ENCODE measurements at regions not wholly inside any gene's neighbourhood (a gene's known extent, or its start where the extent isn't known, plus 50 kb on each side); places are given as distances from the start of the nearest gene placed in this dataset.

- H3K4me1 Mint-ChIP-seq = no peaks in the 10 kb centered on the region
- H3K36me3 Mint-ChIP-seq (ENCODE audit: insufficient read depth) = no peaks in the 10 kb centered on the region
- ATAC-seq (replicated peaks; ENCODE audit: extremely low read depth, poor library complexity, severe bottlenecking) (no peak), DNase-seq (ENCODE audit: low spot score in 2 of 2) (no peak)
- no peak overlapping the region for H3K27ac Mint-ChIP-seq (ENCODE audit: low read depth)
- H3K4me3 Mint-ChIP-seq = no peak overlapping the region
- H3K27me3 Mint-ChIP-seq = peaks cover 14% of the 10 kb centered on the region
- peaks cover 9% of the 10 kb centered on the region for H3K9me3 Mint-ChIP-seq
Measured at GRCh38 chr18:10085876-10086275, 172.1 kb downstream of the VAPA start.

- H3K27ac Mint-ChIP-seq (ENCODE audit: low read depth) = no peak overlapping the region
- no peaks in the 10 kb centered on the region for H3K36me3 Mint-ChIP-seq (ENCODE audit: insufficient read depth)
- DNase-seq (ENCODE audit: low spot score in 2 of 2) (no peak), ATAC-seq (replicated peaks; ENCODE audit: extremely low read depth, poor library complexity, severe bottlenecking) (no peak)
- H3K4me1 Mint-ChIP-seq = no peaks in the 10 kb centered on the region
- peaks cover 9% of the 10 kb centered on the region for H3K9me3 Mint-ChIP-seq
- H3K4me3 Mint-ChIP-seq = no peak overlapping the region
- peaks cover 22% of the 10 kb centered on the region for H3K27me3 Mint-ChIP-seq
Measured at GRCh38 chr18:10086458-10087210, 172.8 kb downstream of the VAPA start.

- Mint-ChIP-seq H3K9me3 (no peaks in the 10 kb centered on the region), H3K36me3 (ENCODE audit: insufficient read depth) (no peaks in the 10 kb centered on the region), H3K27me3 (peaks cover 31% of the 10 kb centered on the region), H3K4me1 (no peaks in the 10 kb centered on the region), H3K27ac (ENCODE audit: low read depth) (no peak overlapping the region), H3K4me3 (no peak overlapping the region)
- ATAC-seq (replicated peaks; ENCODE audit: extremely low read depth, poor library complexity, severe bottlenecking) (no peak), DNase-seq (ENCODE audit: low spot score in 2 of 2) (no peak)
Measured at GRCh38 chr18:10088734-10089133, 174.9 kb downstream of the VAPA start.

DNA sequence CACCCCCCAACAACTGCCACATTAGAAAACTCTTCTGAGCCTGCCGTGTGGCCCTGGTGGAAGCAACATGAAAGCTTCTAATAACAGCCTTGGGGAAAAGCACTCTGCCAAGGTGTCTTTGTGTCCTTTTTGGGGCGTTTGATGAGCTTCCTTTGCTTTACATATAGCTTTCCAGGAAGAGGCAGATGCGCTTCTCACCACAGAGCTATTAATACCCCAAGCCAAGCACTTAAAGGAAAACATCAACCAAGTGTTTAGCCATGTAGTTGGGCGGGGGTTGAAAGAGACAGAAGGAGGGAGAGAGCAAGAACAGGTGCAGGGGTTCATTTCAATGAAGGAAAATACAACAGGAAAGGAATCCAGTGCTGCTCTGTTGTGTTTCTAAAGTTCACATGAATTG lies 176.1 kb downstream of the VAPA start:
- Mint-ChIP-seq H3K4me3 (no peak overlapping the region), H3K27me3 (peaks cover 31% of the 10 kb centered on the region), H3K36me3 (ENCODE audit: insufficient read depth) (no peaks in the 10 kb centered on the region), H3K9me3 (no peaks in the 10 kb centered on the region), H3K4me1 (no peaks in the 10 kb centered on the region), H3K27ac (ENCODE audit: low read depth) (no peak overlapping the region)
- DNase-seq (ENCODE audit: low spot score in 2 of 2) = no peak
- no peak for ATAC-seq (replicated peaks; ENCODE audit: extremely low read depth, poor library complexity, severe bottlenecking)

- ATAC-seq (replicated peaks; ENCODE audit: extremely low read depth, poor library complexity, severe bottlenecking) = no peak
- Mint-ChIP-seq H3K36me3 (ENCODE audit: insufficient read depth) (no peaks in the 10 kb centered on the region), H3K9me3 (no peaks in the 10 kb centered on the region), H3K27ac (ENCODE audit: low read depth) (no peak overlapping the region), H3K4me3 (no peak overlapping the region), H3K4me1 (no peaks in the 10 kb centered on the region), H3K27me3 (peaks cover 31% of the 10 kb centered on the region)
- no peak for DNase-seq (ENCODE audit: low spot score in 2 of 2)
Measured at GRCh38 chr18:10090668-10091067, 176.9 kb downstream of the VAPA start.

- H3K9me3 Mint-ChIP-seq = no peaks in the 10 kb centered on the region
- no peak overlapping the region for H3K27ac Mint-ChIP-seq (ENCODE audit: low read depth)
- ATAC-seq (replicated peaks; ENCODE audit: extremely low read depth, poor library complexity, severe bottlenecking) (no peak), DNase-seq (ENCODE audit: low spot score in 2 of 2) (no peak)
- no peaks in the 10 kb centered on the region for H3K36me3 Mint-ChIP-seq (ENCODE audit: insufficient read depth)
- H3K4me3 Mint-ChIP-seq = no peak overlapping the region
- H3K27me3 Mint-ChIP-seq = peaks cover 31% of the 10 kb centered on the region
- H3K4me1 Mint-ChIP-seq = no peaks in the 10 kb centered on the region
Measured at GRCh38 chr18:10093445-10093844, 179.6 kb downstream of the VAPA start.

DNA sequence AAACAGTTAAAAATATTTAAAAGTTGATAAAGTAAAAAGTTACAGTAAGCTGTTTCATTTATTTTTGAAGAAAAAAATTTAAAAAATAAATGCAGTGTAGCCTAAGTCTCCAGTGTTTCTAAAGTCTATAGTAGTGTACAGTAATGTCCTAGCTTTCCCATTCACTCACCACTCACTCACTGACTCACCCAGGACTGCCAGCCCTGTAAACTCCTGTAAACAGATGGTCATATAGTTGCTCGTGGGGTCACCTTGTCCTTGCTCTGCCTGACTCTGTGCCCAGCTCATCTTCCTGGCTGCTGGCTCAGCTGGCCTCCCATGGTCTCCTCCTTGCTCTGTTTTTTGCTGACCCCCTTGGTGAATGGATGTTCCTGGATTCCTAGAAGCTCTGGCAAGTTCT lies 180.3 kb downstream of the VAPA start:
- no peaks in the 10 kb centered on the region for H3K36me3 Mint-ChIP-seq (ENCODE audit: insufficient read depth)
- no peak overlapping the region for H3K4me3 Mint-ChIP-seq
- no peaks in the 10 kb centered on the region for H3K9me3 Mint-ChIP-seq
- no peak for DNase-seq (ENCODE audit: low spot score in 2 of 2)
- ATAC-seq (replicated peaks; ENCODE audit: extremely low read depth, poor library complexity, severe bottlenecking) = no peak
- peaks cover 31% of the 10 kb centered on the region for H3K27me3 Mint-ChIP-seq
- no peak overlapping the region for H3K27ac Mint-ChIP-seq (ENCODE audit: low read depth)
- no peaks in the 10 kb centered on the region for H3K4me1 Mint-ChIP-seq

DNA sequence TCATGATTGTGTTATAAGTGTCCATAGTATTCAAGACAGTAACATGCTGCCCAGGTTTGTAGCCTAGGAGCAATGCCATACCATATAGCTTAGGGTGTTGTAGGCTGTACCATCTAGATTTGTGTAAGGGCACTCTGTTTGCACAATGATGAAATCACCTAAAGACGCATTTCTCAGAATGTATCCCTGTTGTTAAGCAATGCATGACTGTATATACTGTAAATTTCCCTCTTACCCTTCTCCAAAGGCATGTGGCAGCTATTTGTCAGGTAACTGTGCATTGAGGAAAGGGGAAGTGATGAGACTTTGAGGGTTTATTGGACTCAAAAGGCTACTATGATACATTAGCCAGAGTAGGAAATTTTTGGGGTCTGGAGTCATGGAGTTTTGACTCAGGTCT lies 180.8 kb downstream of the VAPA start:
- DNase-seq (ENCODE audit: low spot score in 2 of 2) (no peak), ATAC-seq (replicated peaks; ENCODE audit: extremely low read depth, poor library complexity, severe bottlenecking) (no peak)
- Mint-ChIP-seq H3K27ac (ENCODE audit: low read depth) (no peak overlapping the region), H3K36me3 (ENCODE audit: insufficient read depth) (no peaks in the 10 kb centered on the region), H3K4me1 (no peaks in the 10 kb centered on the region), H3K27me3 (peaks cover 29% of the 10 kb centered on the region), H3K9me3 (no peaks in the 10 kb centered on the region), H3K4me3 (no peak overlapping the region)

- no peaks in the 10 kb centered on the region for H3K36me3 Mint-ChIP-seq (ENCODE audit: insufficient read depth)
- H3K27me3 Mint-ChIP-seq = peaks cover 22% of the 10 kb centered on the region
- H3K4me1 Mint-ChIP-seq = no peaks in the 10 kb centered on the region
- H3K27ac Mint-ChIP-seq (ENCODE audit: low read depth) = no peak overlapping the region
- DNase-seq (ENCODE audit: low spot score in 2 of 2) (no peak), ATAC-seq (replicated peaks; ENCODE audit: extremely low read depth, poor library complexity, severe bottlenecking) (no peak)
- H3K9me3 Mint-ChIP-seq = no peaks in the 10 kb centered on the region
- no peak overlapping the region for H3K4me3 Mint-ChIP-seq
Measured at GRCh38 chr18:10095356-10095755, 181.5 kb downstream of the VAPA start.

DNA sequence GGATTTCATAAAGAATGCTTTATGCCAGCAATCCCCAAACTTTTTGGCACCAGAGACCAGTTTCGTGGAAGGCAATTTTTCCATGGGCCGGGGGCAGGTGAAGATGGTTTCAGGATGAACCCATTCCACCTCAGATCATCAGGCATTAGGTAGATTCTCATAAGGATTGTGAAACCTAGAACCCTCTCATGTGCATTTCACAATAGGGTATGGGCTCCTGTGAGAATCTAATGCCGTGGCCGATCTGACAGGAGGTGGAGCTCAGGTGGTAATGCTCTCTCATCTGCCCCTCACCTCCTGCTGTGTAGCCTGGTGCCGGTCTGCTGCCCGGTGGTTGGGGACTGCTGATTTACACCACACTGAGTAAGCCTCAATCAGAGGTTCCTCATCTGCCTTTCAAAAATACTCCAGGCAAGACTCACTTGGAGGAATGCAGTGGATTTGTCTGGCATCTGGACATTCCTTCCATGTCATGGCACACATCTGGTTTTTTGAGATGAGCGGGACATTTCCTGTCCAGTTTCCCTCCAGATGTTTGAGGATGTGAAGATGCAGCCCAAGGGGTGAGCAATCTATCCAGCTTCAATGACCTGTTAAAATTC lies 185.8 kb downstream of the VAPA start:
- no peak overlapping the region for H3K27ac Mint-ChIP-seq (ENCODE audit: low read depth)
- DNase-seq (ENCODE audit: low spot score in 2 of 2) (no peak), ATAC-seq (replicated peaks; ENCODE audit: extremely low read depth, poor library complexity, severe bottlenecking) (no peak)
- H3K4me3 Mint-ChIP-seq = no peak overlapping the region
- H3K4me1 Mint-ChIP-seq = no peaks in the 10 kb centered on the region
- no peaks in the 10 kb centered on the region for H3K27me3 Mint-ChIP-seq
- H3K36me3 Mint-ChIP-seq (ENCODE audit: insufficient read depth) = no peaks in the 10 kb centered on the region
- H3K9me3 Mint-ChIP-seq = no peaks in the 10 kb centered on the region

DNA sequence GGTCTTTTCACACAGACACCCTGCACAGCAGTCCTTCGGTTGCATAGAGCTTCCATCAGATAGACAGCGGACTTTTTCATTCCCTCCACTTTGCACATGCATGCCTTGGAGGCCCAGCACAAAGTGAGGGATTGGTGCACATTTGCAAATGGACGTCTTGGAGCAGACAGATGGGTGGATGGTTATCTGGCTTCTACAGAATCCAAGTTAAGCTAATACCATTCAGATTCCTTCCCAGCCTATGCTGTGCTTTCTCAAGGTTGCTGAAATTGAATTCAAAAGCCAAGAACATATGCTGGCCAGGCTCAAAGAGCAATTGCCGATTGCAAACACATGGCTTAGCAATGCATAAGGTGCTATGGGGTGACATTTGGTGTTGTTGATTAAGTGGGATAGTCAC lies 186.4 kb downstream of the VAPA start:
- H3K4me1 Mint-ChIP-seq = no peaks in the 10 kb centered on the region
- peaks cover 2% of the 10 kb centered on the region for H3K9me3 Mint-ChIP-seq
- no peak overlapping the region for H3K4me3 Mint-ChIP-seq
- H3K27me3 Mint-ChIP-seq = no peaks in the 10 kb centered on the region
- DNase-seq (ENCODE audit: low spot score in 2 of 2) (no peak), ATAC-seq (replicated peaks; ENCODE audit: extremely low read depth, poor library complexity, severe bottlenecking) (no peak)
- H3K27ac Mint-ChIP-seq (ENCODE audit: low read depth) = no peak overlapping the region
- H3K36me3 Mint-ChIP-seq (ENCODE audit: insufficient read depth) = no peaks in the 10 kb centered on the region

- no peak for DNase-seq (ENCODE audit: low spot score in 2 of 2)
- Mint-ChIP-seq H3K27me3 (no peaks in the 10 kb centered on the region), H3K4me1 (no peaks in the 10 kb centered on the region)
Measured at GRCh38 chr18:10100941-10101701, 187.3 kb downstream of the VAPA start.

DNA sequence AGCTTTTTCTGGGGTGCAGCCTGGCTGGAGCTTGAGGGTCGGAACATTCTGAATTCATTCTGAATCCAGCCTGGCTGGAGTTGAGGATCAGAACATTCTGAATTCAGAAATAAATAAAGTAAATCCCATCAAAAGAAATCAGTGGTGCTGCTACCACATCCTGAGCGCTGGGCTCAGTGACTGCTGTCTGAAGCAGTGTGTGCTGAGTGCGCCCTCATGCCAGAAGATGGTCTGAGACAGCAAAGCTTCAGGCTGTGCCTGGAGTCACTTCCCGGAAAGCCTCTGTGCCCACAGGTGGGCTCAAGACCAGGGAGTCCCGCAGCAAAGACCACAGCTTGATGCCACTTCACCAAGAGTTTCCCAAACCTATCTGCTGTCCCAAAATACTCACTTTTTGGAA lies 187.9 kb downstream of the VAPA start:
- Mint-ChIP-seq H3K36me3 (ENCODE audit: insufficient read depth) (no peaks in the 10 kb centered on the region), H3K4me1 (no peaks in the 10 kb centered on the region), H3K27ac (ENCODE audit: low read depth) (no peak overlapping the region), H3K4me3 (no peak overlapping the region), H3K27me3 (no peaks in the 10 kb centered on the region), H3K9me3 (peaks cover 6% of the 10 kb centered on the region)
- DNase-seq (ENCODE audit: low spot score in 2 of 2) (no peak), ATAC-seq (replicated peaks; ENCODE audit: extremely low read depth, poor library complexity, severe bottlenecking) (no peak)

More at GRCh38 chr18:10100941-10101701, 187.3 kb downstream of the VAPA start:
- Mint-ChIP-seq H3K36me3 (ENCODE audit: insufficient read depth) (no peaks in the 10 kb centered on the region), H3K9me3 (peaks cover 6% of the 10 kb centered on the region), H3K4me3 (no peak overlapping the region), H3K27ac (ENCODE audit: low read depth) (no peak overlapping the region)
- ATAC-seq (replicated peaks; ENCODE audit: extremely low read depth, poor library complexity, severe bottlenecking) = no peak

Measured in central memory CD8-positive, alpha-beta T cell (primary cell).